Esophagus squamous epithelium (tissue), 5 donors: ENCODE measurements at regions not wholly inside any gene's neighbourhood (a gene's known extent, or its start where the extent isn't known, plus 50 kb on each side); places are given as distances from the start of the nearest gene placed in this dataset.

Experiments
- DNase-seq: peaks from one replicate; lab custom pipeline; 2025; lab: John Stamatoyannopoulos, UW
- H3K27ac ChIP-seq, 4 donors: fragments of 200-600 bp; sonication (generic); one replicate each; pipeline ENCODE4 v1.5.1; 2016 to 2019; ENCODE audit warnings: mild to moderate bottlenecking in 1 of 4
- H3K27me3 ChIP-seq, 4 donors: fragments of 200-600 bp; sonication (generic); 1 replicate in 3 of 4; 2 replicates in 1 of 4; pipeline versions ENCODE4 v1.5.1 to v1.6.0; 2017 to 2021; ENCODE audit warnings: antibody characterized with exemption in 1 of 4
- H3K36me3 ChIP-seq, 3 donors: fragments of 200-600 bp; sonication (generic); one replicate each; pipeline ENCODE4 v1.5.1; 2016 to 2019
- H3K4me1 ChIP-seq, 3 donors: fragments of 200-600 bp; sonication (generic); one replicate each; pipeline ENCODE4 v1.5.1; 2017 to 2019
- H3K4me3 ChIP-seq, 4 donors: fragments of 200-600 bp; sonication (generic); 1 replicate in 3 of 4; 2 replicates in 1 of 4; pipeline ENCODE4 v1.5.1; 2016 to 2019; ENCODE audit warnings: mild to moderate bottlenecking in 2 of 4, moderate library complexity in 1 of 4
- H3K9me3 ChIP-seq, 3 donors: fragments of 200-600 bp; sonication (generic); one replicate each; pipeline ENCODE4 v1.5.1; 2016 to 2019
- POLR2A ChIP-seq, 4 donors: fragments of 450-650 bp; IDR thresholded peaks; one replicate each; pipeline ENCODE4 v1.6.1; 2017; ENCODE audit warnings: antibody characterized with exemption in 4 of 4, mild to moderate bottlenecking in 4 of 4, moderate library complexity in 3 of 4
- WGBS, 2 donors: methylation state at CpG; one replicate each; pipeline ENCODE4 v1.1.5; 2018; 5-methylcytosine and 5-hydroxymethylcytosine counted together
- intact Hi-C: fragments of 100-400 bp; cut with DNase I; formaldehyde crosslinking; loops from one replicate; pipeline ENCODE4 v1.15.0; 2022
- TF ChIP-seq, protein P1 (sequence below), 6 experiments: fragments of 450-650 bp in 4 of 6; fragments of 200-600 bp in 2 of 6; sonication (generic) in 2 of 6; IDR thresholded peaks; one replicate each; pipeline ENCODE4 v1.5.1; 2016 to 2019; ENCODE audit warnings: antibody characterized with exemption in 6 of 6, mild to moderate bottlenecking in 4 of 6, moderate library complexity in 4 of 6
- donor health status: DM: yes; HTN: yes; CAD: no.

DNA sequence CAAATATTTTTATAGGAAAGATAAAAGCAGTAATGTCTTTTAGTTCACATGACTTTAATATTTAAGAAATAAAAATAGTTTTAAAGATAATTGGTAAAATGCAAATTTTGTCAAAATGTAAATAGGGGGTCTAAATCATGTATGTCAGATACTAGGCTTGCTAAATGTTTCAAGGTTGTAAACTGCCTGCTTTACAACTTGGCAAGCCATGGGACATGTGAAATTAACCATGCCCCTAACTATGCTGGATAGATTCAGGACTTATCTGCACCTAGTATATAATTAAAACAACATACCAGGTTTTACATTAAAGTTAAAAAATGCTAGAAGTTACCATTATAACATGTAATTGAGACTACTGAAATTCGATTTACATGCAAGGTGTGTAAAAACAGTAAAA is 537.3 kb upstream of the MIS18BP1 start:
- no peak for DNase-seq
- intact Hi-C loops, result no loop called here
- no peak overlapping the region for H3K4me3 ChIP-seq
- H3K4me1 ChIP-seq, result peaks cover 0 to 17% (median 0%) of the 10 kb centered on the region in 3 donors
- no peaks in the 10 kb centered on the region for H3K36me3 ChIP-seq
- peaks cover 0 to 35% (median 14%) of the 10 kb centered on the region in 3 donors for H3K9me3 ChIP-seq
- no peak for TF ChIP-seq POLR2A (IDR thresholded peaks at IDR 0.05)
- TF ChIP-seq, protein P1, sequence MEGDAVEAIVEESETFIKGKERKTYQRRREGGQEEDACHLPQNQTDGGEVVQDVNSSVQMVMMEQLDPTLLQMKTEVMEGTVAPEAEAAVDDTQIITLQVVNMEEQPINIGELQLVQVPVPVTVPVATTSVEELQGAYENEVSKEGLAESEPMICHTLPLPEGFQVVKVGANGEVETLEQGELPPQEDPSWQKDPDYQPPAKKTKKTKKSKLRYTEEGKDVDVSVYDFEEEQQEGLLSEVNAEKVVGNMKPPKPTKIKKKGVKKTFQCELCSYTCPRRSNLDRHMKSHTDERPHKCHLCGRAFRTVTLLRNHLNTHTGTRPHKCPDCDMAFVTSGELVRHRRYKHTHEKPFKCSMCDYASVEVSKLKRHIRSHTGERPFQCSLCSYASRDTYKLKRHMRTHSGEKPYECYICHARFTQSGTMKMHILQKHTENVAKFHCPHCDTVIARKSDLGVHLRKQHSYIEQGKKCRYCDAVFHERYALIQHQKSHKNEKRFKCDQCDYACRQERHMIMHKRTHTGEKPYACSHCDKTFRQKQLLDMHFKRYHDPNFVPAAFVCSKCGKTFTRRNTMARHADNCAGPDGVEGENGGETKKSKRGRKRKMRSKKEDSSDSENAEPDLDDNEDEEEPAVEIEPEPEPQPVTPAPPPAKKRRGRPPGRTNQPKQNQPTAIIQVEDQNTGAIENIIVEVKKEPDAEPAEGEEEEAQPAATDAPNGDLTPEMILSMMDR (IDR thresholded peaks at IDR 0.05), result no peak
- no peaks in the 10 kb centered on the region for H3K27me3 ChIP-seq
- WGBS, 2 donors, result 52 to 83% methylated on average over 1 of the region's 1 CpG
- H3K27ac ChIP-seq, result no peak overlapping the region

DNA sequence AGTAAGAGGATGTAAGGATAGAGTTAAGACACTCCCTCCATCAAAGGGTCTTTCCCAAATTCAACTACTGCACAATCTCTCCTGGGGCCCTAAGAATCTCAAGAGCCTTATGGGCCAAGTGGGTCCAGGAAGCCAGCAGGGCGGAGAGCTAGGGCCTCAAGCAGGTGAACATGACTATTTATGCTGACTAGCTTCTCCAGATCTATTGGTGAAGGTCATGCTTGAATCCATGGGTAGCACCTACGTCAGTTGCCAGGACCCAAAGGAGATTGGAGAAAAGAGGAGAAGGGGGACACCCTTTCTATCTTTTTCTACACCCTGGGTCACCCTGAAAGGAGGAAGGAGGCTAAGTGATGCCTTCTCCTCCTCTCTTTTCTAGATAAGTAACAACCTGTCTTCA is 534.2 kb upstream of the MIS18BP1 start:
- no peak for DNase-seq
- Histone ChIP-seq H3K27ac (no peak overlapping the region), H3K4me3 (no peak overlapping the region), H3K36me3 (no peaks in the 10 kb centered on the region), H3K27me3 (no peaks in the 10 kb centered on the region), H3K9me3 (peaks cover 0 to 50% (median 14%) of the 10 kb centered on the region in 3 donors), H3K4me1 (peaks cover 0 to 24% (median 6%) of the 10 kb centered on the region in 3 donors)
- intact Hi-C loops, result no loop called here
- TF ChIP-seq POLR2A (IDR thresholded peaks at IDR 0.05), result no peak
- TF ChIP-seq, protein P1 (IDR thresholded peaks at IDR 0.05), result no peak
- WGBS, 2 donors, result 61 to 79% methylated on average over 2 of the region's 2 CpGs

DNA sequence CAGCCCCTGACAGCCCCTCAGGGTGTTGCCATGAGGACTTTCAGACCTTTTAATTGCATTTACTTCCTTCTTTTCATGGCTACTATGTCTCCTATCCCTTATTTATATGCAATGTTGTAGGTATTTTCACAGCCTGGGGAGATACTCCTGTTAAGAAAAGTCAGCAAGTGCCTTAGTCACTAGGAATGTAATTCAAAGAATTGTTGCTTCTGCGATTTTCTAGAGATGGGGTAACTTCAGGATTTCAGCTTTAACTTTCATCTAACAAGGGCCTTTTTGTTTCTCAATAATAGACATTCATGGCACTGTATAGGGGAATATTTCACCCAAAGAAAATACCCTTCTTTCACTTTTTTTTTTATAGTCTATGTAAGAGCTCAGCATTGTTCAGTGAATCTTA is 533.3 kb upstream of the MIS18BP1 start:
- Histone ChIP-seq H3K36me3 (no peaks in the 10 kb centered on the region), H3K27ac (peak overlapping the region in 3 of 4 donors; percentile 69 to 79 (median 70)), H3K4me3 (no peak overlapping the region), H3K9me3 (peaks cover 0 to 50% (median 14%) of the 10 kb centered on the region in 3 donors), H3K4me1 (peaks cover 0 to 24% (median 6%) of the 10 kb centered on the region in 3 donors), H3K27me3 (no peaks in the 10 kb centered on the region)
- DNase-seq, result no peak
- TF ChIP-seq, protein P1 (IDR thresholded peaks at IDR 0.05), result no peak
- TF ChIP-seq POLR2A (IDR thresholded peaks at IDR 0.05), result no peak
- 73 to 75% methylated on average over 1 of the region's 1 CpG for WGBS, 2 donors
- intact Hi-C loops, result no loop called here

DNA sequence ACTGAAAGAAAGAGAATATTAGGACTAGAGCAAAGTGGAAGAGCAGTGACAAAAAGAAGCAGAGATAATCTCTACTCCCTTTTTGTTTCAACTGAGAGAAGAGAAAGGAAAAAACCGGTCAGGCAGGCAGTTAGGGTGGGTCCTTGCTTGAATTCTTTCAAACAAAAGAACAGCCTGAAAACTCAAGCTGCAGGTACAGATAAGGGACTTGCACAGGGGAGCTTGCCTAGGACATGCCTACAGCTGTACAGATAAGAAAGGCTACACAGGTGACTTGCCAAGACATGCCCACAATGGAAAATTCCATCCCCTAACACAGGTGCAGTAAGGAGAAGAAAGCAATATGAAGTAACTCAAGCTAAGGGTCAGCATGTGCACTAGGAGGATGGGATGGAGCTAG is 532.2 kb upstream of the MIS18BP1 start:
- Histone ChIP-seq H3K27me3 (no peaks in the 10 kb centered on the region), H3K4me3 (no peak overlapping the region), H3K9me3 (peaks cover 0 to 50% (median 14%) of the 10 kb centered on the region in 3 donors), H3K36me3 (no peaks in the 10 kb centered on the region), H3K27ac (peak overlapping the region; percentile 61 to 79 (median 70)), H3K4me1 (peaks cover 0 to 24% (median 6%) of the 10 kb centered on the region in 3 donors)
- DNase-seq, result no peak
- TF ChIP-seq POLR2A (IDR thresholded peaks at IDR 0.05), result no peak
- TF ChIP-seq, protein P1 (IDR thresholded peaks at IDR 0.05), result no peak
- intact Hi-C loops, result no loop called here
- 28 to 33% methylated on average over 1 of the region's 1 CpG for WGBS, 2 donors

DNA sequence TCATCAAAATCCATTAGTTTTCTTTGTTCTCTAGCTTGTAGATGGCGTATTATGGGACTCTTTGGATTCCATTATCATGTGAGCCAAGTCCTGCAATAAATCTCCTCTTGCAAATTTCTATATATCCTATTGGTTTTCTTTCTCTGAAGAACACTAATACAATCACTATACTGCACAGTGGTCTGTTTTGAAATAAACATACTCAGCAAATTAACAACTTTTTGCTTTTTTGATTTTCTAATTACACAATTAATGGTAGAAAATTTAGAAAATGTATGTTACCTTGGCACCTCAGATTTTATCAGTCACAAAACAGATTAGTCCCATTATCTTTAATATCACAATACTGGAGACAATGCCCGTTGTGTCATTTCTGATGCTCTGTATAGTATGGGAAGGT is 513.2 kb upstream of the MIS18BP1 start:
- Histone ChIP-seq H3K9me3 (no peaks in the 10 kb centered on the region), H3K27ac (no peak overlapping the region), H3K36me3 (no peaks in the 10 kb centered on the region), H3K27me3 (no peaks in the 10 kb centered on the region), H3K4me1 (no peaks in the 10 kb centered on the region), H3K4me3 (no peak overlapping the region)
- TF ChIP-seq, protein P1 (IDR thresholded peaks at IDR 0.05), result no peak
- TF ChIP-seq POLR2A (IDR thresholded peaks at IDR 0.05), result no peak
- intact Hi-C loops, result no loop called here
- WGBS, 2 donors, result 81 to 91% methylated on average over 2 of the region's 2 CpGs
- no peak for DNase-seq
